Adrenal gland (tissue), 9 donors: ENCODE measurements at regions not wholly inside any gene's neighbourhood (a gene's known extent, or its start where the extent isn't known, plus 50 kb on each side); places are given as distances from the start of the nearest gene placed in this dataset.
"Not testable (repeated sequence)": the region's sequence is repeated elsewhere in the genome, so short reads cannot be mapped to it uniquely, and the experiment has no call there.

ENCODE experiments used
- DNase-seq, 7 donors: peaks; one replicate each; pipeline ENCODE4 v3.0.0-alpha.2; 2019 to 2020
- H3K27ac ChIP-seq, 5 donors: fragments of 200-600 bp; sonication (generic) in 4 of 5; 1 replicate in 3 of 5; 2 replicates in 2 of 5; pipeline versions ENCODE4 v1.5.1 to v1.8.0; 2016 to 2020; ENCODE audit warnings: mild to moderate bottlenecking in 1 of 5
- H3K27me3 ChIP-seq: fragments of 200-600 bp; 2 replicates; pipeline ENCODE4 v1.8.0; 2021
- H3K36me3 ChIP-seq, 2 donors: fragments of 200-600 bp; replicated peaks in 1 of 2; 1 replicate in 1 of 2; 2 replicates in 1 of 2; pipeline versions ENCODE4 v1.5.1 to v1.8.0; 2018 to 2022
- H3K4me1 ChIP-seq, 2 donors: fragments of 200-600 bp; replicated peaks in 1 of 2; 1 replicate in 1 of 2; 2 replicates in 1 of 2; pipeline versions ENCODE4 v1.5.1 to v1.8.0; 2018 to 2021
- H3K4me3 ChIP-seq, 4 donors: fragments of 200-600 bp; sonication (generic) in 3 of 4; one replicate each; pipeline ENCODE4 v1.5.1; 2016 to 2018
- H3K9me3 ChIP-seq, 3 donors: fragments of 200-600 bp; sonication (generic) in 1 of 3; replicated peaks in 1 of 3; 1 replicate in 2 of 3; 2 replicates in 1 of 3; pipeline versions ENCODE4 v1.5.1 to v1.8.0; 2016 to 2021
- POLR2A ChIP-seq, 2 donors: fragments of 450-650 bp; IDR thresholded peaks; one replicate each; pipeline ENCODE4 v1.6.1; 2017; ENCODE audit warnings: antibody characterized with exemption in 2 of 2, mild to moderate bottlenecking in 2 of 2, moderate library complexity in 1 of 2
- WGBS, 4 donors: extraction: QIAGEN DNeasy Blood & Tissue Kit in 2 of 4; methylation state at CpG; one replicate each; pipeline versions ENCODE4 v1.1.5 to v1.1.7; 2013 to 2017; 5-methylcytosine and 5-hydroxymethylcytosine counted together
- intact Hi-C, 2 donors: fragments of 100-400 bp; cut with DNase I; formaldehyde crosslinking; loops; one replicate each; pipeline versions ENCODE4 v1.14.1 to v1.15.0; 2022 to 2023
- TF ChIP-seq, protein P1 (sequence below), 6 experiments: fragments of 450-650 bp in 4 of 6; fragments of 200-600 bp in 2 of 6; sonication (generic) in 1 of 6; IDR thresholded peaks; 1 replicate in 5 of 6; 2 replicates in 1 of 6; pipeline versions ENCODE4 v1.5.1 to v1.8.0; 2016 to 2021; ENCODE audit warnings: antibody characterized with exemption in 6 of 6, mild to moderate bottlenecking in 2 of 6, moderate library complexity in 1 of 6
- donor health status: healthy with polysubstance abuse.
- donor health status: Bipolar disorder and iron deficiency.
- donor health status: DM: yes; HTN: yes; CAD: no.
- donor health status: DM: no; HTN: no; CAD: no.
- donor health status: DM: no; HTN: no; CAD: no.

DNA sequence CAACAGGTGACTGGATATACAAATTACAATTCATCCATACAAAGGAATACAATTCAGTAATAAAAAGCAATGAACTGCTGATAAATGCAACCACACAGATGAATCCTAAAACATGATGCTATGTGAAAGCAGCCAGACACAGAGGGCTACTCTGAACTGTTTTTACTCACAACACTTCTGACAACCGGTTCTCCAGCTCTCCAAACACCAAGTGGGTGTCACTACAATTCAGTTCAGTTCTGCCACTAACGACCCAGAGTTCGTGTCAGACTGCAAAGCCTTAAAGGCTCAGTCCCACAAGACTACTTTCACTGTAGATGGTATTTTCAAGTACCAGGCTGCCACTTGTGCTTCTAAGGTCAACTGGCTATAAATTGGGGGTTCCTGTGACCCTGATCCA, 119.4 kb downstream of the SLC16A1 start:
- 17 to 45% (median 40%) methylated on average over 3 of the region's 3 CpGs for whole genome bisulfite sequencing, 4 donors
- TF ChIP-seq, protein P1, sequence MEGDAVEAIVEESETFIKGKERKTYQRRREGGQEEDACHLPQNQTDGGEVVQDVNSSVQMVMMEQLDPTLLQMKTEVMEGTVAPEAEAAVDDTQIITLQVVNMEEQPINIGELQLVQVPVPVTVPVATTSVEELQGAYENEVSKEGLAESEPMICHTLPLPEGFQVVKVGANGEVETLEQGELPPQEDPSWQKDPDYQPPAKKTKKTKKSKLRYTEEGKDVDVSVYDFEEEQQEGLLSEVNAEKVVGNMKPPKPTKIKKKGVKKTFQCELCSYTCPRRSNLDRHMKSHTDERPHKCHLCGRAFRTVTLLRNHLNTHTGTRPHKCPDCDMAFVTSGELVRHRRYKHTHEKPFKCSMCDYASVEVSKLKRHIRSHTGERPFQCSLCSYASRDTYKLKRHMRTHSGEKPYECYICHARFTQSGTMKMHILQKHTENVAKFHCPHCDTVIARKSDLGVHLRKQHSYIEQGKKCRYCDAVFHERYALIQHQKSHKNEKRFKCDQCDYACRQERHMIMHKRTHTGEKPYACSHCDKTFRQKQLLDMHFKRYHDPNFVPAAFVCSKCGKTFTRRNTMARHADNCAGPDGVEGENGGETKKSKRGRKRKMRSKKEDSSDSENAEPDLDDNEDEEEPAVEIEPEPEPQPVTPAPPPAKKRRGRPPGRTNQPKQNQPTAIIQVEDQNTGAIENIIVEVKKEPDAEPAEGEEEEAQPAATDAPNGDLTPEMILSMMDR (IDR thresholded peaks at IDR 0.05) = no peak
- TF ChIP-seq POLR2A (IDR thresholded peaks at IDR 0.05) = no peak
- H3K4me3 ChIP-seq = no peak overlapping the region
- no peaks in the 10 kb centered on the region for H3K27me3 ChIP-seq
- intact Hi-C loops = no loop called here
- no peaks in the 10 kb centered on the region for H3K9me3 ChIP-seq
- H3K4me1 ChIP-seq = no peaks in the 10 kb centered on the region
- no peaks in the 10 kb centered on the region for H3K36me3 ChIP-seq
- H3K27ac ChIP-seq = no peak overlapping the region
- no peak for DNase-seq

DNA sequence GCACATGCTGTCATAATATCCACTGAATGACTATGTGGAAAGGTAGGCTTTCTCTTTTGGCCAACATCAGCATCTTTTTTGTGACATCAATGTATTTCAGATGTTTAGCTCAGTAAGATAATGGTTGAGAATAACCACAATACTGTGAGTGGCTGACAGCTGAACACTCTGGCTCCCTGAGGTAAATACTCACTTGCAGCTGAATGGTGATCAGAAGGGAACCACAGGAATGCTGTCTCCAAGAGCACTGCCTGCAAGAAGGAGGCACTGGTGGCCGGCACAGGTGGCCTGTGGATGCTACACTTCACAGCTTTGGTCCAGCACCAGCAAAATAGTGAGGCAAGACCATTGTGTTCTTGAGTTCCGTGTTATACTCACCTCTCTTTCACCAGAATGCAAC, 118.7 kb upstream of the PPM1J start:
- H3K9me3 ChIP-seq = no peaks in the 10 kb centered on the region
- H3K4me1 ChIP-seq = no peaks in the 10 kb centered on the region
- H3K27me3 ChIP-seq = no peaks in the 10 kb centered on the region
- 81 to 96% (median 85%) methylated on average over 2 of the region's 2 CpGs for WGBS, 4 donors
- TF ChIP-seq, protein P1 (IDR thresholded peaks at IDR 0.05) = no peak
- no peak for TF ChIP-seq POLR2A (IDR thresholded peaks at IDR 0.05)
- no peaks in the 10 kb centered on the region for H3K36me3 ChIP-seq
- intact Hi-C loops = no loop called here
- no peak overlapping the region for H3K4me3 ChIP-seq
- no peak for DNase-seq
- no peak overlapping the region for H3K27ac ChIP-seq

GRCh38 chr1:112832259-112832658, 117.1 kb upstream of the PPM1J start:
- 64 to 84% (median 77%) methylated on average over 8 of the region's 8 CpGs for WGBS, 4 donors
- intact Hi-C loops, DNase-seq, H3K27ac ChIP-seq, H3K9me3 ChIP-seq, H3K4me3 ChIP-seq, H3K4me1 ChIP-seq, H3K36me3 ChIP-seq, H3K27me3 ChIP-seq: not testable (repeated sequence)

GRCh38 chr1:112829691-112830090, 114.6 kb upstream of the PPM1J start:
- H3K27ac ChIP-seq, intact Hi-C loops, H3K36me3 ChIP-seq, H3K4me3 ChIP-seq, DNase-seq, H3K27me3 ChIP-seq, H3K4me1 ChIP-seq, H3K9me3 ChIP-seq: not testable (repeated sequence)
- WGBS, 4 donors = 82 to 94% (median 92%) methylated on average over 3 of the region's 3 CpGs

DNA sequence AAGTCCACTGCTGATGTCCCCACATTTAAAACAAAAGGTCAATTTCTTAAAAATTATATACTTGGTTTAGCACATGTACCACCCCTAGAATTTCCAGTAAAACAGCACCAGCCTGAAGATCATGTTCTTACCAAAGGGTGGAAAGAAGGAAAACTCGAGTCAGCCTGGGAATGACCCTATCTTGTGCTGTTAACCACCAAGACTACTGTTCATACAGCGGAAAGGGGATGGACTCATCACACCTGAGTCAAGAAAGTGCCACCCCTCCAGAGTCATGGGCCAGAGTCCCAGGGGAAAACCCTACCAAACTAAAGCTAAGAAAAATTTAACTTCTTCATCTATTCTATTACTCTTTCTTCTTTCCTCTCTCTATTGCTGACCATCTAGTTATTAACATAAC, 113.6 kb upstream of the PPM1J start:
- intact Hi-C loops = no loop called here
- no peak overlapping the region for H3K4me3 ChIP-seq

DNA sequence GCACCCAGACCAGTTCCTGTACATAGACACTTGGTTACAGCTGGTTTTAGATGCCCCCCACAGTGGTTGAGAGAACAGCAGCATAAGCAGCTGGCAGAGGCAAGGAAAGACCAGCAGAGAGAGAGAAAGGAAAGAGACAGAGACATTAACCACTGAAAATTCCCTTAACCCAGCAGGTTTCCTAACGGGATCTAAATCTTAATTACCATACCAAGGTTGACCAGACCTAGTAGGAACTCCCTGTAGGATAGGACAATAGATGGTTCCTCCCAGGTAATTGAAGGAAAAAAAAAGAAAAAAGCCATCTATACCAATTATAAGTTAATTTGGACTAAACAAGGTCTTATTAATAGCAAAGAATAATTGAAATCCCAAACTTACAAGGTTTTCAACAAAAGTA, 112.3 kb upstream of the PPM1J start:
- 62 to 76% (median 65%) methylated on average over 1 of the region's 1 CpG for WGBS, 4 donors
- H3K4me3 ChIP-seq, H3K27me3 ChIP-seq, DNase-seq, H3K36me3 ChIP-seq, H3K9me3 ChIP-seq, intact Hi-C loops, H3K27ac ChIP-seq, H3K4me1 ChIP-seq: not testable (repeated sequence)

More for the DNA sequence above, 113.6 kb upstream of the PPM1J start:
- Histone ChIP-seq H3K27ac (no peak overlapping the region), H3K9me3 (no peaks in the 10 kb centered on the region), H3K4me1 (no peaks in the 10 kb centered on the region), H3K27me3 (no peaks in the 10 kb centered on the region), H3K36me3 (no peaks in the 10 kb centered on the region)
- DNase-seq = no peak
- TF ChIP-seq, protein P1 (IDR thresholded peaks at IDR 0.05) = no peak
- no peak for TF ChIP-seq POLR2A (IDR thresholded peaks at IDR 0.05)
- WGBS, 4 donors = 69 to 79% (median 77%) methylated on average over 2 of the region's 2 CpGs
